GM13976 (cell line): ENCODE measurements at regions not wholly inside any gene's neighbourhood (a gene's known extent, or its start where the extent isn't known, plus 50 kb on each side); places are given as distances from the start of the nearest gene placed in this dataset.

ENCODE experiments used
- DNase-seq: peaks from one replicate; pipeline ENCODE4 v3.0.0; 2012; ENCODE audit warnings: low spot score
- CTCF ChIP-seq: IDR thresholded peaks from 2 replicates; pipeline ENCODE4 v1.5.1; 2012; ENCODE audit warnings: borderline replicate concordance, mild to moderate bottlenecking; ENCODE audit not compliant: insufficient read depth; ENCODE audit errors: extremely low read depth, missing control alignments, control extremely low read depth
- in situ Hi-C: fragments of 300-500 bp; cut with MboI; formaldehyde crosslinking; loops from one replicate; pipeline ENCODE4 v1.12.0; 2022; ENCODE audit warnings: low sequenced_read_pairs, mixed read lengths, inconsistent platforms; ENCODE audit not compliant: unreplicated experiment

GRCh38 chr15:101540480-101541239 lies 51.2 kb upstream of the PCSK6 start:
- in situ Hi-C loops = no loop called here
- no peak for TF ChIP-seq CTCF
- no peak for DNase-seq

- in situ Hi-C loops = no loop called here
- TF ChIP-seq CTCF = no peak
- no peak for DNase-seq
Measured at GRCh38 chr15:101539930-101540329, 50.4 kb upstream of the PCSK6 start.

- in situ Hi-C loops = no loop called here
- no peak for TF ChIP-seq CTCF
- DNase-seq = no peak
Measured at GRCh38 chr15:101539492-101539891, 50.0 kb upstream of the PCSK6 start.
